Stimulated activated CD4-positive, alpha-beta T cell treated with anti-CD3 and anti-CD28 coated beads, Interleukin-4, amount 100 ng/mL, for 1 hour (primary cell): ENCODE measurements at regions not wholly inside any gene's neighbourhood (a gene's known extent, or its start where the extent isn't known, plus 50 kb on each side); places are given as distances from the start of the nearest gene placed in this dataset.
A peak's percentile ranks its signal among the peaks of the same experiment; 100 is the strongest.
"Not testable (repeated sequence)": the region's sequence is repeated elsewhere in the genome, so short reads cannot be mapped to it uniquely, and the experiment has no call there.

Source experiments
- DNase-seq: peaks from one replicate; pipeline ENCODE4 v3.0.0-alpha.2; 2020

GRCh38 chr4:1589098-1589497, 95.0 kb downstream of the FAM53A start:
- DNase-seq: no peak

GRCh38 chr4:1588306-1588705, 95.8 kb downstream of the FAM53A start:
- no peak for DNase-seq

- no peak for DNase-seq
Observed at GRCh38 chr4:1584498-1584897, 99.6 kb downstream of the FAM53A start.

DNA sequence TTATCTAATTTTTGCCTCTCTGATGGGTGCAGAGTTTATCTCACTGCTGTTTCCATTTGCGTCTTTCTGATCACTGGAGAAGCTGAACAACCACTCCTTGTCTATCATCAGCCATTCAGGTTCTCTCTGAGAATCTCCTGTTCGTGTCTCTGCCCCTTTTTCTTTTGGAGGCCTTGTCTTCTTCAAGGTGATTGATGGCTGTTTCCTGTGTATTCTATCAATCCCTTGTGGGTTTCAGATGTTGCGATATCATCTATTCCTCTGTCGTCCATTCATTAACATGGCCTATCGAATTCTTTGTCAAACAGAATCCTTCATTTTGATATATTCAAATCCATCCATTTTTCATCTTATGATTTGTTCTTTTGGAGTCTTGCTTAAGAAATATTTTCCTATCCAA, 100.3 kb downstream of the FAM53A start:
- no peak for DNase-seq

DNA sequence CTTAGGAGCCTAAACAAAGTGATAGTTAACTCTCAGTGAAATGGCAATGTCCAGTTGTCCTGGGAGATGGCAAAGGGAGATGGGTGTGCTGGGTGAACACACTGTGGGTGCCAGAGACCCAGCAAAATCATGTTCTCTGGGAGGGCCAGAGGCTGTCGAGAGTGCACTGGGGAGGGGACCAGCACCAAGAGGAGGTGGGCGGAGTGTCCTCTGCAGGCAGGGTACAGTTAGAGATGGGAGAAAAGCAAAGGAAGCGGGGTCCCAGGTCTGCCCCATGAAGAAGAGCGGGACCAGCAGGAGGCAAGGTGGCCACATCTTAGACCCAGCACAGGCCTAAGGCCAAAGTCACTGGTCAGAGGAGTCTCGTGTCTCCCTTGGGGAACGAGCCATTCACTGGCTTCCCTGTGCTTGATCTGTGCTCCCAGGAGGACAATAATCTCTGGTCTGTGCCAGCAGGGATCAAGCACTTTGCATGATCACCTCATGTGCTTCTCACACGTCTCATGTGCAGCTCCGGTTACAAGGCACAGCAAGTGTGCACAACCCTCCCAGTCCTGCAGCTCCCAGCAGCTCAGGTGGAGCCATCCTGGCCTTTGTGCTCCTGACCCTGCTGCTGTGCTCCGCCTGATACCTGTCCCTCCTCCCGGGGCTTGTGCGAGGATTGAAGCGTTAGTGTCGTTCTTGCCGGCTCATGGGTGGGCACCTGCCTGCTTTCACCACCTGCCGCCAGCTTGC, 100.9 kb downstream of the FAM53A start:
- no peak for DNase-seq

GRCh38 chr4:1582227-1582626, 101.9 kb downstream of the FAM53A start:
- DNase-seq: no peak

GRCh38 chr4:1581164-1581894, 102.8 kb downstream of the FAM53A start:
- peak; percentile 84 for DNase-seq

DNA sequence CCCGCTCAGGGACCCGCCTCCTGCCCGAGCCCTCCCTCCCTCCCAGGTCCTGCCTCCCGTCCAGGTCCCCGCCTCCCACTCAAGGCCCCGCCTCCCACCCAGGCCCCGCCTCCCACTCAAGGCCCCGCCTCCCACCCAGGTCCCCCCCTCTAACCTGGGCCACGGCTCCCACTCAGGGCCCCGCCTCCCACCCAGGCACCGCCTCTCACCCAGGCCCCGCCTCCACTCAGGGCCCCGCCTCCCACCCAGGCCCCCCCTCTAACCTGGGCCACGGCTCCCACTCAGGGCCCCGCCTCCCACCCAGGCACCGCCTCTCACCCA, 103.5 kb downstream of the FAM53A start:
- not testable (repeated sequence) for DNase-seq

GRCh38 chr4:1579901-1580691, 104.0 kb downstream of the FAM53A start:
- peak; percentile 89 for DNase-seq

DNA sequence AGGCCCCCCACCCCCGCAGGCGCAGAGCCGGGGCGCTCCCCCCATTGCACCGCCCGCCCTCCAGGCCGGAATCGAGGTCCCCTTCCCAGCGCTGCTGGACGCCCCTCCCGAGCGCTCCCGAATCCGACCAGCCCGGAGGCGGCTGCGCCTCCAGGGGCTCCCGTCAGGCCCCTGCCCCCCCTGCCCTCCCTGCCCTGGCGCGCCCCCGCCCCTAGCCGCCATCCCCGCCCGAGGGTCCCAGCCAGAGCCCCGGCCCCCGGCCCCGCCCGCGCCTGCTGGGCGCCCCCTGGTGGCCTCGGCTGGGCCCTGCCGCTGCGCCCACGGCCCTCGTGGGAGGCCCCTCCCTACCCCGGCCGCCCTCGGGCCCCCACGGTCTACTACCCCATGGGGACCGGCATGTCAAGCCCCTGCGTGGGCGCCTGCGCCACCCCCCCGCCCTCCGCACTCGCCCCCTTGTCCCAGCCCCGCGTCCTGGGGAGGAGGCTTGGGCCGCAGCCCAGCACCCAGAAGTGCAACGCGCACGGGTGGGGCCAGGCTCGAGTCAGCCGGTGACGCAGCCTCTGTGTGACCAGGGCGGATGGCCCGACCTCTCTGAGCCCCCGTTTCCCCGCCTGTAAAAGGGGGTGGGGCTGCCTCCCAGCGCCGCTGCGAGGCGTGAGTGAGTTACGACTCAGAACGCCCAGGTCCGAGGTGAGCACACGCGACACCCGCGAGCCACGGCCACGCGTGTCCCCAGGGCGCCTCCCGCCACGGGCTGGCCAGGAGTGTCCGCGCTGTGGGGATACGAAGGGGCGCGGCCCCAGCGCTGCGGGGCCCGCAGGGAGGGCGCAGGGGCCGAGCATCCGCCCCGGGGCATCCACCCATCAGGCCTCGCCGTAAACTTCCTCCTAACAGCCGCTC, 104.9 kb downstream of the FAM53A start:
- peak; percentile 75 for DNase-seq

DNA sequence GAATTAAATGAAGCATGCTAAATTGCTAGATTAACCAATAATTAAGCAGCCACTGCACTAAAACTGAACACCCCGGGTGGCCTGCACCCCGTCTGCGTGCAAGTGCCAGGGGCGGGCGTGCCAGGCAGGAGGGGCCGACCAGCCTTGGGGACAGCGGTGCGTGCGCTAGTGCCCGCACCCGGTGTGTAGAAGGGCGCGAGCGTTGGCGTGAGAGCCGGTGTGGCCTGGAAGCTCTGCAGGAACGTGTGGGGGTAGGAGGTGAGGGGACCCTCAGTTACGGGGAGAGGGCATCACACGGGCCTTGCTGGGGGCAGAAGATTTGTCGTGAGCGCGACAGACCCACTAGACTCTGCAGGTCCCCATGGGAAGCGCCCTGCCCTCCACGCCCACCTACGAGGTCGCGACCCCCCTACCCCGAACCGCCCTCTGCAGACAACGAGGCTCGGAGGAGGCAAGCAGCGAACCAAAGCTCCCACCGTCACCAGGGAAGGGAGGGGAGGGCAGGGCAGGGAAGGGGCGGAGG, 105.8 kb downstream of the FAM53A start:
- no peak for DNase-seq

DNA sequence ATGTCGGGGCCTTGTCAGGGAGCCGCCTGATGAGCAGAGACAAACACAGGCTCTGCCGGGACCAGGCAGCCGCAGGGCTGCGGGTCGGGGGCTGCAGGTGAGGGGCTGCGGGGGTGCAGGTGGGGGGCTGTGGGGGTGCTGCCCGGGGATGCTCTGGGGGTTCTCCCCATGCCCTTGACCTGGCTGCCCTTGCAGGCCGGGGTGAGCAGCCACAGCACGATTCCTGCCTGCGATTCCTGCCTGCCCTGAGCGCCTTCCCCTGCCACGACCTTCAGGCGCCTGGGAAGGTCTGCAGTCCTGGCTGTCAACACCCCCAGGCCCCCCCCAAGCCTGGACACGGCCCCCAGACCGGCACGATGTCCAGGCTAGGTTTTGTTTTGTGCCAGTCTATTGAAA, 106.3 kb downstream of the FAM53A start:
- no peak for DNase-seq

- no peak for DNase-seq
Observed at GRCh38 chr4:1576961-1577821, 106.9 kb downstream of the FAM53A start.

- no peak for DNase-seq
Observed at GRCh38 chr4:1576304-1576960, 107.7 kb downstream of the FAM53A start.

GRCh38 chr4:1575418-1576303, 108.5 kb downstream of the FAM53A start:
- no peak for DNase-seq

DNA sequence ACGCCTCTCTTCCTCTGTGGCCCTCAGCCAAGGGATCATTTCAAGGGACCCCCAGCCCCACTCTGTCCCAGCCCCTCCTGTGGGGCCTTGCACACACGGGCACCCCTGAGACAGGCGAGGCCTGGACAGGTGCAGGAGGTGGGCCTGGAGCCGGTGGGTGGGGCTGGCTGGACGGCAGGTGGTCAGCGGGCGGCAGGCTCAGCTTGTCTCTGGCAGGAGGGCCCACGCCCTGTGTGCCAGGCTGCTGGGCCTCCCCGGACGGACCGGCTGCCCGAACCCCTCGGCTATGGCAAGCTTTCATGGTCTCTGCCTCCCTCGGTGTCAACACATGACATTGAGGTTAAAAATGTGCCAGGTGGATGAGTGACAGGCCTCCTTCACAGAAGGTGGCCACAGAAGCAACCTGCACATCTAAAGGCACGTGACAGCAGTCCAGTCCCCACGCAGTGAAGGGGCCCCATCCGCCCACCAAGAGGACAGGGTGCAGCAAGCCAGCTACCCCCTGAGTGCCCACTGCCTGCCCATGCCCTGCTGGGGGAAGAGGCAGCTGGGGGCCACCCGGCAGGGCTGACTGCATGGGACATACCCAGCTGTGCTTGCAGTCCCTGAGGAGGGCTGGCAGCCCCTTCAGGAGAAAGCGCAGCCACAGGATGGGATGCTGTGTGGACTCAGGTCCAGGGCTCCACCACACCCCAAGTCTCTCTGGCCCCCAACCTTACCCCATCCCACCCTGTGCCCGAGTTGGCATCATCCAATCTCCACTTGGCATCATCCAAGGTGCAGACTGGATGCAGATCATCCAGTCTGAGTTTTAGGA, 109.3 kb downstream of the FAM53A start:
- DNase-seq: no peak

- DNase-seq: no peak
Observed at GRCh38 chr4:1573830-1574459, 110.2 kb downstream of the FAM53A start.

GRCh38 chr4:1572964-1573720, 111.0 kb downstream of the FAM53A start:
- no peak for DNase-seq
